ENCODE measurements at regions not wholly inside any gene's neighbourhood (a gene's known extent, or its start where the extent isn't known, plus 50 kb on each side); places are given as distances from the start of the nearest gene placed in this dataset.

GRCh38 chr6:19525673-19526072 is 311.5 kb upstream of the ID4 start:
- DNase-seq (ENCODE audit: low read depth), result no peak
- no peak overlapping the region for H3K4me3 ChIP-seq (ENCODE audit: low read length)
- TF ChIP-seq CTCF (conservative IDR thresholded peaks at IDR 0.05; ENCODE audit: low read depth, low read length), result no peak

GRCh38 chr6:19530188-19530587 is 307.0 kb upstream of the ID4 start:
- H3K4me3 ChIP-seq (ENCODE audit: low read length), result no peak overlapping the region
- TF ChIP-seq CTCF (conservative IDR thresholded peaks at IDR 0.05; ENCODE audit: low read depth, low read length), result no peak
- DNase-seq (ENCODE audit: low read depth), result no peak

- H3K4me3 ChIP-seq (ENCODE audit: low read length), result no peak overlapping the region
- TF ChIP-seq CTCF (conservative IDR thresholded peaks at IDR 0.05; ENCODE audit: low read depth, low read length), result no peak
- DNase-seq (ENCODE audit: low read depth), result no peak
Observed at GRCh38 chr6:19535351-19535750, 301.8 kb upstream of the ID4 start.

GRCh38 chr6:19536838-19537237 is 300.3 kb upstream of the ID4 start:
- DNase-seq (ENCODE audit: low read depth), result no peak
- no peak overlapping the region for H3K4me3 ChIP-seq (ENCODE audit: low read length)
- TF ChIP-seq CTCF (conservative IDR thresholded peaks at IDR 0.05; ENCODE audit: low read depth, low read length), result no peak

GRCh38 chr6:19538096-19538495 is 299.1 kb upstream of the ID4 start:
- no peak for DNase-seq (ENCODE audit: low read depth)
- TF ChIP-seq CTCF (conservative IDR thresholded peaks at IDR 0.05; ENCODE audit: low read depth, low read length), result no peak

GRCh38 chr6:19547507-19547906 is 289.7 kb upstream of the ID4 start:
- DNase-seq (ENCODE audit: low read depth), result no peak
- no peak for TF ChIP-seq CTCF (conservative IDR thresholded peaks at IDR 0.05; ENCODE audit: low read depth, low read length)
- H3K4me3 ChIP-seq (ENCODE audit: low read length), result no peak overlapping the region

More at GRCh38 chr6:19538096-19538495, 299.1 kb upstream of the ID4 start:
- no peak overlapping the region for H3K4me3 ChIP-seq (ENCODE audit: low read length)

GRCh38 chr6:19549109-19549508 is 288.1 kb upstream of the ID4 start:
- no peak for DNase-seq (ENCODE audit: low read depth)
- TF ChIP-seq CTCF (conservative IDR thresholded peaks at IDR 0.05; ENCODE audit: low read depth, low read length), result no peak
- no peak overlapping the region for H3K4me3 ChIP-seq (ENCODE audit: low read length)
